Loucy (cell line): ENCODE measurements at regions not wholly inside any gene's neighbourhood (a gene's known extent, or its start where the extent isn't known, plus 50 kb on each side); places are given as distances from the start of the nearest gene placed in this dataset.

Source experiments
- H2AFZ ChIP-seq: fragments of 200-600 bp; sonication (generic); 2 replicates; pipeline ENCODE4 v1.6.0; 2016; ENCODE audit warnings: antibody characterized with exemption, mild to moderate bottlenecking, low read length, moderate library complexity
- H3F3A ChIP-seq: fragments of 200-600 bp; 2 replicates; pipeline ENCODE4 v1.6.0; 2016; ENCODE audit warnings: antibody characterized with exemption, low read depth, mild to moderate bottlenecking
- H3K27me3 ChIP-seq: fragments of 200-600 bp; sonication (generic); 2 replicates; pipeline ENCODE4 v1.6.1; 2014; ENCODE audit warnings: low read length, mild to moderate bottlenecking; ENCODE audit not compliant: insufficient read depth, poor library complexity, severe bottlenecking
- H3K36me3 ChIP-seq: fragments of 200-600 bp; sonication (generic); 2 replicates; pipeline ENCODE4 v1.6.1; 2016; ENCODE audit warnings: low read length; ENCODE audit not compliant: insufficient read depth
- H3K4me1 ChIP-seq: fragments of 200-600 bp; sonication (generic); 2 replicates; pipeline ENCODE4 v1.5.1; 2014; ENCODE audit warnings: low read length, mild to moderate bottlenecking; ENCODE audit not compliant: insufficient read depth, poor library complexity, severe bottlenecking
- H3K4me2 ChIP-seq: fragments of 200-600 bp; sonication (generic); 2 replicates; pipeline ENCODE4 v1.6.0; 2014; ENCODE audit warnings: antibody characterized with exemption, low read length, low read depth, mild to moderate bottlenecking; ENCODE audit not compliant: poor library complexity, severe bottlenecking
- H3K4me3 ChIP-seq: fragments of 200-600 bp; sonication (generic); 2 replicates; pipeline ENCODE4 v1.5.1; 2014; ENCODE audit warnings: low read length, mild to moderate bottlenecking, mixed read lengths; ENCODE audit not compliant: poor library complexity, severe bottlenecking
- H3K79me2 ChIP-seq: fragments of 200-600 bp; sonication (generic); 2 replicates; pipeline ENCODE4 v1.6.1; 2014; ENCODE audit warnings: low read length; ENCODE audit not compliant: insufficient read depth
- H3K9ac ChIP-seq: fragments of 200-600 bp; sonication (generic); 2 replicates; pipeline ENCODE4 v1.6.0; 2014; ENCODE audit warnings: mild to moderate bottlenecking, low read depth, low read length, moderate library complexity; ENCODE audit not compliant: poor library complexity, severe bottlenecking
- H3K9me2 ChIP-seq: fragments of 200-600 bp; sonication (generic); replicated peaks from 2 replicates; pipeline ENCODE4 v1.6.1; 2016; ENCODE audit warnings: low read depth, low read length, mixed read lengths
- H3K9me3 ChIP-seq: fragments of 200-600 bp; sonication (generic); 2 replicates; pipeline ENCODE4 v1.6.1; 2014; ENCODE audit warnings: mild to moderate bottlenecking, antibody characterized with exemption, low read length, low read depth; ENCODE audit not compliant: insufficient read depth
- H4K20me1 ChIP-seq: fragments of 200-600 bp; sonication (generic); 2 replicates; pipeline ENCODE4 v1.6.0; 2014; ENCODE audit warnings: antibody characterized with exemption, low read length, mild to moderate bottlenecking; ENCODE audit not compliant: insufficient read depth, poor library complexity, severe bottlenecking
- CTCF ChIP-seq: fragments of 200-600 bp; sonication (generic); conservative IDR thresholded peaks from 2 replicates; pipeline ENCODE4 v1.5.1; 2014; ENCODE audit warnings: mild to moderate bottlenecking, antibody characterized with exemption, low read length
- EZH2phosphoT487 ChIP-seq: fragments of 200-600 bp; IDR thresholded peaks from 2 replicates; pipeline ENCODE4 v1.6.1; 2018; ENCODE audit warnings: antibody characterized with exemption, mild to moderate bottlenecking, moderate library complexity, borderline replicate concordance

- H3F3A ChIP-seq: no peaks in the 10 kb centered on the region
- H3K79me2 ChIP-seq: no peaks in the 10 kb centered on the region
- H3K9me2 ChIP-seq: no peaks in the 10 kb centered on the region
- no peak overlapping the region for H3K4me2 ChIP-seq
- H3K27me3 ChIP-seq: no peaks in the 10 kb centered on the region
- TF ChIP-seq CTCF (no peak), EZH2phosphoT487 (no peak)
- H3K36me3 ChIP-seq: no peaks in the 10 kb centered on the region
- no peak overlapping the region for H3K4me3 ChIP-seq
- H2AFZ ChIP-seq: no peak overlapping the region
- no peak overlapping the region for H3K9ac ChIP-seq
- no peaks in the 10 kb centered on the region for H3K9me3 ChIP-seq
- H4K20me1 ChIP-seq: no peaks in the 10 kb centered on the region
- no peaks in the 10 kb centered on the region for H3K4me1 ChIP-seq
These were observed 323.4 kb downstream of the CSNK1G3 start for GRCh38 chr5:123835421-123835820.

DNA sequence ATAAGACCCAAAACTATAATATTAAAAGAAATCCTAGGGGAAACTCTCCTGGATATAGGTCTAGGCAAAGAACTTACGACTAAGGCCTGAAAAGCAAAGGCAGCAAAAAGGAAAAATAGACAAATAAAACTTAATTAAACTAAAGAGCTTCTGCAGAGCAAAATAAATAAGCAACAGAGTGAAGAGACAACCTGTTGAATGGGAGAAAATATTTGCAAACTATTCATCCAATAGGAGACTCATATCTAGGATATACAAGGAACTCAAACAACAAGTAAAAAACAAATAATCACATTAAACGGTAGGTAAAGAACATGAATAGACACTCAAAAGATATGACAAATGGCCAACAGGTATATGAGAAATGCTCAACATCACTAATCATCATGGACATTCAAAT lies 318.6 kb downstream of the CSNK1G3 start:
- Histone ChIP-seq H2AFZ (no peak overlapping the region), H3K79me2 (no peaks in the 10 kb centered on the region), H3K9me2 (no peaks in the 10 kb centered on the region), H3K4me3 (no peak overlapping the region), H3K36me3 (no peaks in the 10 kb centered on the region), H4K20me1 (no peaks in the 10 kb centered on the region), H3K4me1 (no peaks in the 10 kb centered on the region), H3K9me3 (no peaks in the 10 kb centered on the region), H3K9ac (no peak overlapping the region), H3K4me2 (no peak overlapping the region), H3F3A (no peaks in the 10 kb centered on the region), H3K27me3 (no peaks in the 10 kb centered on the region)
- TF ChIP-seq CTCF: no peak
- no peak for TF ChIP-seq EZH2phosphoT487

DNA sequence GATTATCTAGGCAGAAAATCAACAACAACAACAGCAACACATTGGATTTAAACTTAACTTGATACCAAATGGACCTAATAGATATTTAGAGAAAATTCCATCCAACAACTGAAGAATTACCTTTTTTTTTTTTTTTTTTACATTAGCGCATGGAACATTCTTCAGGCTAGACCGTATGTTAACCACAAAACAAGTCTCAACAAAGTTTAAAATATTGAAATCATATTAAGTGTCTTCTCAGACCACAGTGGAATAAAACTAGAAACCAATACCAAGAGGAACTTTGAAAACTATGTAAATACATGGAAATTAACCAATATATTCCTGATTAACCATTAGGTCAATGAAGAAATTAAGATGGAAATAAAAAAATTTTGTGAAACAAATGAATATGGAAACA lies 315.8 kb downstream of the CSNK1G3 start:
- no peaks in the 10 kb centered on the region for H3K9me3 ChIP-seq
- H3K79me2 ChIP-seq: no peaks in the 10 kb centered on the region
- TF ChIP-seq EZH2phosphoT487: no peak
- no peak for TF ChIP-seq CTCF
- no peaks in the 10 kb centered on the region for H4K20me1 ChIP-seq
- no peak overlapping the region for H3K9ac ChIP-seq
- no peaks in the 10 kb centered on the region for H3K9me2 ChIP-seq
- H2AFZ ChIP-seq: no peak overlapping the region
- no peaks in the 10 kb centered on the region for H3F3A ChIP-seq
- H3K4me3 ChIP-seq: no peak overlapping the region
- H3K27me3 ChIP-seq: no peaks in the 10 kb centered on the region
- no peaks in the 10 kb centered on the region for H3K36me3 ChIP-seq
- H3K4me1 ChIP-seq: peaks cover 5% of the 10 kb centered on the region
- H3K4me2 ChIP-seq: no peak overlapping the region
